ENCODE measurements at regions not wholly inside any gene's neighbourhood (a gene's known extent, or its start where the extent isn't known, plus 50 kb on each side); places are given as distances from the start of the nearest gene placed in this dataset.

DNA sequence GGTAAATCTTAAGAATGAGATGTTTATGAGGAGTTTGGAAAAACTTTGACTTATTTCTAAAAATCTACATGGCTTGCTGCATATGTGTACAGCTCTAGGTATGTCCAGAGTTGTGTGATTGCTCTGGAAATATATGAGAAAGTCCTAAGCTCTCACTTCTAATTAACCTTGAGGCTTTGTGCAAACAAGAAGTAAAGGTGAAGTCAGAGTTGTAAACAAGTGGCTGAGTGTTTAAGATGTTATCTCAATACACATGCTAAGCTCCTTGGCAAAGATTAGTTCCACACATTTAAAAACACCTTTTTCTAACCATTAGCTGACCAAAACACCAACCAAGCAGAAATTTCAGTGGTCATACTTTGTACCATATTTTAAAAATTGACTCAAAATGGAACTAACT lies 684.2 kb downstream of the HTR1B start:
- Histone ChIP-seq H4K20me1 (ENCODE audit: insufficient read depth) (no peaks in the 10 kb centered on the region), H3K27ac (no peak overlapping the region), H3K4me1 (replicated peaks; ENCODE audit: insufficient read depth) (no peaks in the 10 kb centered on the region), H3F3A (ENCODE audit: insufficient read depth, low read depth) (no peaks in the 10 kb centered on the region), H3K79me2 (ENCODE audit: low read depth) (no peaks in the 10 kb centered on the region), H3K27me3 (ENCODE audit: insufficient read depth, low read depth) (no peaks in the 10 kb centered on the region), H2AFZ (no peak overlapping the region), H3K36me3 (ENCODE audit: low read depth) (no peaks in the 10 kb centered on the region), H3K4me3 (no peak overlapping the region), H3K9me2 (ENCODE audit: insufficient read depth) (no peaks in the 10 kb centered on the region; the same call in 1 of the 2 replicates), H3K9me3 (ENCODE audit: insufficient read depth, low read depth) (no peaks in the 10 kb centered on the region), H3K4me2 (no peak overlapping the region)
- ChIA-PET CTCF (no interaction called here), POLR2A (ENCODE audit: unreplicated experiment) (no interaction called here)
- intact Hi-C loops (cut with micrococcal nuclease; ENCODE audit: unreplicated experiment) = no loop called here
- BruUV-seq (replicated peaks) = no TSS peak
- no peak for DNase-seq
- TF ChIP-seq EZH2 (IDR thresholded peaks at IDR 0.05; ENCODE audit: low read depth) = no peak
- TF ChIP-seq, protein P1, sequence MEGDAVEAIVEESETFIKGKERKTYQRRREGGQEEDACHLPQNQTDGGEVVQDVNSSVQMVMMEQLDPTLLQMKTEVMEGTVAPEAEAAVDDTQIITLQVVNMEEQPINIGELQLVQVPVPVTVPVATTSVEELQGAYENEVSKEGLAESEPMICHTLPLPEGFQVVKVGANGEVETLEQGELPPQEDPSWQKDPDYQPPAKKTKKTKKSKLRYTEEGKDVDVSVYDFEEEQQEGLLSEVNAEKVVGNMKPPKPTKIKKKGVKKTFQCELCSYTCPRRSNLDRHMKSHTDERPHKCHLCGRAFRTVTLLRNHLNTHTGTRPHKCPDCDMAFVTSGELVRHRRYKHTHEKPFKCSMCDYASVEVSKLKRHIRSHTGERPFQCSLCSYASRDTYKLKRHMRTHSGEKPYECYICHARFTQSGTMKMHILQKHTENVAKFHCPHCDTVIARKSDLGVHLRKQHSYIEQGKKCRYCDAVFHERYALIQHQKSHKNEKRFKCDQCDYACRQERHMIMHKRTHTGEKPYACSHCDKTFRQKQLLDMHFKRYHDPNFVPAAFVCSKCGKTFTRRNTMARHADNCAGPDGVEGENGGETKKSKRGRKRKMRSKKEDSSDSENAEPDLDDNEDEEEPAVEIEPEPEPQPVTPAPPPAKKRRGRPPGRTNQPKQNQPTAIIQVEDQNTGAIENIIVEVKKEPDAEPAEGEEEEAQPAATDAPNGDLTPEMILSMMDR (conservative IDR thresholded peaks at IDR 0.05) = no peak

DNA sequence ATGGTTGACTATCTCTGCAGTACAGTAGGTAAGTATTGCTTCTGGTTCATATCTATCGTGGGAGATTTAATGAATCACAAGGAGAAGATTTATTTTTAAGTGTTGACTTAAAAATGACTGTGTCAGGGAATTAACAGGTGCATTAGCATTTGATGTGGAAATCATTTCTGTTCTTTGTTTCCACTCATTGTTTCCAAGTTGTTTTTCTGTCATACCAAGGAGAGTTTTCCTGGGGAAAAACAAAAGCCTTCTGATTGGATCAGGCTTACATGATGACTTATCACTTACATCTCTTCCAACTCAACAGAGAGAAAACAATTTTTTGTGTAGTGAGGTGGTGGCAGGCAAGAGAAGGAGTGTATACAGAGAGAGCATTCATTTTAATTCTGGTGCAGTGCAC lies 686.4 kb downstream of the HTR1B start:
- Histone ChIP-seq H3K36me3 (ENCODE audit: low read depth) (no peaks in the 10 kb centered on the region), H2AFZ (no peak overlapping the region), H3K4me1 (replicated peaks; ENCODE audit: insufficient read depth) (no peaks in the 10 kb centered on the region), H3K79me2 (ENCODE audit: low read depth) (no peaks in the 10 kb centered on the region), H3K27me3 (ENCODE audit: insufficient read depth, low read depth) (no peaks in the 10 kb centered on the region), H3K27ac (no peak overlapping the region), H3K4me2 (no peak overlapping the region), H4K20me1 (ENCODE audit: insufficient read depth) (no peaks in the 10 kb centered on the region), H3K4me3 (no peak overlapping the region), H3K9me2 (ENCODE audit: insufficient read depth) (no peaks in the 10 kb centered on the region; the same call in 1 of the 2 replicates), H3F3A (ENCODE audit: insufficient read depth, low read depth) (no peaks in the 10 kb centered on the region), H3K9me3 (ENCODE audit: insufficient read depth, low read depth) (no peaks in the 10 kb centered on the region)
- intact Hi-C loops (cut with micrococcal nuclease; ENCODE audit: unreplicated experiment) = no loop called here
- ChIA-PET POLR2A (ENCODE audit: unreplicated experiment) (no interaction called here), CTCF (no interaction called here)
- TF ChIP-seq, protein P1 (conservative IDR thresholded peaks at IDR 0.05) = no peak
- no peak for TF ChIP-seq EZH2 (IDR thresholded peaks at IDR 0.05; ENCODE audit: low read depth)
- DNase-seq = no peak
- no TSS peak for BruUV-seq (replicated peaks)

DNA sequence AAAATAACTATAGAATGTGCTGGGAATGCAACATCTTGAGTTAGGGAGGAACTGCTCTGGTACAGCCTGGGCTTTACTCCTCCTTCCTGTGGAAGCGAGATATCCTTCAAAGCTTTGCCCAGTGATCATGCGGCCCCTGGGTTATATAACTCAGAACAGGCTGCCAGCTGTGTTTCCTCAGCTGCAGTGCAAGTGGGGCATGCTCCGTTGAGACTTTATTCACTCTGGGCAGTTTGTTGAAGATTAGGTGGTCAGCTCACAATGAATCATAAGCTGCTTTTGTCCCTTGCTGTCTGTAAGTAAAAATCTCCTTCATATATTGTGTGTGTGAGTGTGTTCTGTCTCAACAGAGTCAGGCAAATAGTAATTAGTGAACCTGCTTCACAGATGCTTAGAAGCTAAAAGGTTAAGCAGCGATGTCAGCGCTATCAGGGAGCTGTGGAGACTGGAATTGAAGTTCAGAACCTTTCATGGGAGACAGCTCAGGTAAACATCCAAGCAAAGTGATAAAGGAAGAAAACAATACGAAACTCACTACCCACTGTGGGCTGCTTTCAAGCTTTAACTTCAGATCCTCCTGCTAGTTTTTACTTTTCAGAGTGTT lies 688.4 kb downstream of the HTR1B start:
- no peak for DNase-seq
- Histone ChIP-seq H3K4me1 (replicated peaks; ENCODE audit: insufficient read depth) (no peaks in the 10 kb centered on the region), H3K9me3 (ENCODE audit: insufficient read depth, low read depth) (no peaks in the 10 kb centered on the region), H3F3A (ENCODE audit: insufficient read depth, low read depth) (no peaks in the 10 kb centered on the region), H4K20me1 (ENCODE audit: insufficient read depth) (no peaks in the 10 kb centered on the region), H3K4me2 (no peak overlapping the region), H3K4me3 (no peak overlapping the region), H3K79me2 (ENCODE audit: low read depth) (no peaks in the 10 kb centered on the region), H3K36me3 (ENCODE audit: low read depth) (no peaks in the 10 kb centered on the region), H2AFZ (peak overlapping the region; percentile 59; the same call in 1 of the 2 replicates), H3K27me3 (ENCODE audit: insufficient read depth, low read depth) (no peaks in the 10 kb centered on the region), H3K9me2 (ENCODE audit: insufficient read depth) (no peaks in the 10 kb centered on the region; the same call in 1 of the 2 replicates), H3K27ac (no peak overlapping the region)
- TF ChIP-seq, protein P1 (conservative IDR thresholded peaks at IDR 0.05) = no peak
- TF ChIP-seq EZH2 (IDR thresholded peaks at IDR 0.05; ENCODE audit: low read depth) = no peak
- ChIA-PET POLR2A (ENCODE audit: unreplicated experiment) (no interaction called here), CTCF (no interaction called here)
- intact Hi-C loops (cut with micrococcal nuclease; ENCODE audit: unreplicated experiment) = no loop called here
- BruUV-seq (replicated peaks) = no TSS peak
